GM12878 (cell line): ENCODE measurements at regions not wholly inside any gene's neighbourhood (a gene's known extent, or its start where the extent isn't known, plus 50 kb on each side); places are given as distances from the start of the nearest gene placed in this dataset.

Experiments
- ATAC-seq: fragments of 200-7000 bp; cut with Tn5 transposase; 3 replicates; pipeline ENCODE4 v1.9.1; 2020; ENCODE audit warnings: mild to moderate bottlenecking, moderate library complexity
- BruUV-seq: library from RNA; stranded (reverse); fragments of 400-500 nt; replicated peaks from 2 replicates; lab custom pipeline; 2021; lab: Mats Ljungman, UMichigan
- CTCF ChIA-PET: fragments of 300-600 bp; sonication (Branson Sonifier 250); formaldehyde crosslinking; extraction: SDS; loops from one replicate; lab custom pipeline; 2021; ENCODE audit warnings: inconsistent platforms; lab: Yijun Ruan, JAX
- POLR2A ChIA-PET: fragments of 350-600 bp; formaldehyde crosslinking; extraction: SDS; loops from one replicate; lab custom pipeline; 2021; ENCODE audit warnings: inconsistent platforms; lab: Charles Lee
- RAD21 ChIA-PET: fragments of 300-600 bp; sonication (Branson Sonifier 250); formaldehyde crosslinking; loops from one replicate; lab custom pipeline; 2023; ENCODE audit warnings: antibody characterized with exemption; ENCODE audit not compliant: unreplicated experiment; lab: Charles Lee
- SMC1A ChIA-PET: fragments of 300-600 bp; sonication (Branson Sonifier 250); formaldehyde crosslinking; loops from one replicate; lab custom pipeline; 2023; ENCODE audit not compliant: unreplicated experiment, uncharacterized antibody; lab: Charles Lee
- DNase-seq: peaks from one replicate; pipeline ENCODE4 v3.0.0-alpha.2; 2011; ENCODE audit warnings: low read depth, low spot score
- FAIRE-seq: peaks from 3 replicates; lab custom pipeline; 2011; peaks lifted over from hg19 to GRCh38; lab: Jason Lieb, UNC
- H2AFZ ChIP-seq: 2 replicates; pipeline ENCODE4 v1.6.0; 2011; ENCODE audit warnings: low read depth, low read length, control low read depth; ENCODE audit not compliant: control insufficient read depth
- H3K27ac ChIP-seq: 2 replicates; pipeline ENCODE4 v1.5.1; 2011; ENCODE audit warnings: control low read depth; ENCODE audit not compliant: control insufficient read depth, insufficient read depth
- H3K27me3 ChIP-seq, 2 experiments: replicated peaks in 1 of 2; 2 replicates each; pipeline versions ENCODE4 v1.6.0 to v1.6.1; 2011; ENCODE audit warnings: low read length in 1 of 2; ENCODE audit not compliant: control insufficient read depth in 2 of 2, insufficient read depth in 2 of 2
- H3K36me3 ChIP-seq, 2 experiments: 2 replicates each; pipeline ENCODE4 v1.5.1; 2011; ENCODE audit warnings: low read length in 1 of 2; ENCODE audit not compliant: control insufficient read depth in 2 of 2, insufficient read depth in 2 of 2
- H3K4me1 ChIP-seq: 2 replicates; pipeline ENCODE4 v1.6.1; 2011; ENCODE audit warnings: mild to moderate bottlenecking, low read length, moderate library complexity, mixed read lengths; ENCODE audit not compliant: control insufficient read depth, insufficient read depth
- H3K4me2 ChIP-seq: 2 replicates; pipeline ENCODE4 v1.6.0; 2011; ENCODE audit warnings: control low read depth; ENCODE audit not compliant: control insufficient read depth, insufficient read depth
- H3K4me3 ChIP-seq: fragments of 200-600 bp; sonication (generic); 2 replicates; pipeline ENCODE4 v1.5.1; 2016
- H3K79me2 ChIP-seq: 2 replicates; pipeline ENCODE4 v1.6.0; 2011; ENCODE audit warnings: low read length; ENCODE audit not compliant: control insufficient read depth, insufficient read depth
- H3K9ac ChIP-seq: 2 replicates; pipeline ENCODE4 v1.8.0; 2011; ENCODE audit warnings: low read length, control low read depth, mixed read lengths; ENCODE audit not compliant: control insufficient read depth, insufficient read depth
- H3K9me3 ChIP-seq: replicated peaks from 3 replicates; pipeline ENCODE4 v1.5.1; 2011; ENCODE audit warnings: mild to moderate bottlenecking, low read length; ENCODE audit not compliant: control insufficient read depth, insufficient read depth
- H4K20me1 ChIP-seq: 2 replicates; pipeline ENCODE4 v1.6.0; 2011; ENCODE audit not compliant: control insufficient read depth, insufficient read depth
- CEBPZ ChIP-seq: fragments of 150-350 bp; IDR thresholded peaks from 2 replicates; pipeline ENCODE4 v1.6.1; 2016; ENCODE audit warnings: low read depth, low read length
- CHD4 ChIP-seq: fragments of 200-600 bp; sonication (generic); IDR thresholded peaks from 2 replicates; pipeline ENCODE4 v1.6.1; 2016; ENCODE audit warnings: mild to moderate bottlenecking
- CREB1 ChIP-seq: IDR thresholded peaks from 2 replicates; pipeline ENCODE4 v1.6.1; 2012; ENCODE audit warnings: low read depth, mild to moderate bottlenecking, inconsistent platforms
- KDM1A ChIP-seq: fragments of 200-600 bp; sonication (generic); IDR thresholded peaks from 2 replicates; pipeline ENCODE4 v1.6.1; 2016; ENCODE audit warnings: borderline replicate concordance
- NFIC ChIP-seq: IDR thresholded peaks from 2 replicates; pipeline ENCODE4 v1.6.1; 2012; ENCODE audit warnings: low read depth, mild to moderate bottlenecking, inconsistent platforms, low read length, moderate library complexity
- NRF1 ChIP-seq: conservative IDR thresholded peaks from 2 replicates; pipeline ENCODE4 v1.6.1; 2011; ENCODE audit warnings: mild to moderate bottlenecking, low read depth, low read length, improper control_type of control experiment
- SMAD1 ChIP-seq: fragments of 450-650 bp; IDR thresholded peaks from 2 replicates; pipeline ENCODE4 v1.6.1; 2018; ENCODE audit warnings: mild to moderate bottlenecking, low read depth; ENCODE audit not compliant: partially characterized antibody
- SREBF2 ChIP-seq: IDR thresholded peaks from 2 replicates; pipeline ENCODE4 v1.6.1; 2012; ENCODE audit warnings: mild to moderate bottlenecking, low read length
- WGBS: methylation state at CpG from one replicate; pipeline ENCODE4 v1.1.6; 2016; ENCODE audit warnings: low lambda C conversion rate; ENCODE audit not compliant: insufficient replicate concordance, insufficient coverage; ENCODE audit errors: missing lambda C conversion rate; 5-methylcytosine and 5-hydroxymethylcytosine counted together
- in situ Hi-C: fragments of 300-500 bp; cut with MboI; formaldehyde crosslinking; loops from 9 replicates; pipeline ENCODE4 v1.14.3; 2018; ENCODE audit warnings: mixed read lengths
- intact Hi-C: fragments of 100-400 bp; cut with micrococcal nuclease; formaldehyde crosslinking; loops from one replicate; pipeline ENCODE4 v1.14.2; 2022; ENCODE audit not compliant: unreplicated experiment
- TF ChIP-seq, protein P1 (sequence below): IDR thresholded peaks from 2 replicates; pipeline ENCODE4 v1.6.1; 2011; ENCODE audit warnings: borderline replicate concordance, low read depth, mild to moderate bottlenecking, moderate library complexity, low read length; ENCODE audit not compliant: insufficient read depth, poor library complexity, severe bottlenecking
- TF ChIP-seq, protein P2 (sequence below): IDR thresholded peaks from 2 replicates; pipeline ENCODE4 v1.6.1; 2012; ENCODE audit warnings: low read length, inconsistent platforms

DNA sequence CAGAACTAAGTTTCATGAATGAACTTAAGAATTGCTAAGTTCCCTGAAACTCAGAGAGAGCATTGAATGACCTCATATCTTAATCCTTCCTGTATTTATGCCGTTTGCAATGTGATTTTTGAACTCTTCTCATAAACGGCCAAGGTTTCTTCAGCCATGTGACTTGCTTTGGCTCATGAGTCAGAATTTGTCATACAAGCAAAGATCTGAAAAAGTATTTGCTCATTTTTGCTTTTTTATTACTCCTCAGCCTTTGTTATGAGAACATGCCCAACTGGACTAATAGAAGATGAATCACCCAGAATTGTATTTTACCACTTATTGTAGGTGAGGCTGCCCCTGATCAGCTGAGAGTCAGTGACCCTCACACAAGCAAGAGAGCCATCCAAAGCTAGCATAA, 693.8 kb downstream of the BCL11B start:
- H3K79me2 ChIP-seq, result no peaks in the 10 kb centered on the region
- DNase-seq (no peak), ATAC-seq (no peak)
- no peaks in the 10 kb centered on the region for H3K27me3 ChIP-seq
- ChIA-PET POLR2A (no interaction called here), RAD21 (no interaction called here)
- H3K4me1 ChIP-seq, result no peaks in the 10 kb centered on the region
- no peaks in the 10 kb centered on the region for H4K20me1 ChIP-seq
- H3K9ac ChIP-seq, result no peak overlapping the region
- no peak overlapping the region for H3K27ac ChIP-seq
- no peak for TF ChIP-seq SMAD1
- TF ChIP-seq, protein P1, sequence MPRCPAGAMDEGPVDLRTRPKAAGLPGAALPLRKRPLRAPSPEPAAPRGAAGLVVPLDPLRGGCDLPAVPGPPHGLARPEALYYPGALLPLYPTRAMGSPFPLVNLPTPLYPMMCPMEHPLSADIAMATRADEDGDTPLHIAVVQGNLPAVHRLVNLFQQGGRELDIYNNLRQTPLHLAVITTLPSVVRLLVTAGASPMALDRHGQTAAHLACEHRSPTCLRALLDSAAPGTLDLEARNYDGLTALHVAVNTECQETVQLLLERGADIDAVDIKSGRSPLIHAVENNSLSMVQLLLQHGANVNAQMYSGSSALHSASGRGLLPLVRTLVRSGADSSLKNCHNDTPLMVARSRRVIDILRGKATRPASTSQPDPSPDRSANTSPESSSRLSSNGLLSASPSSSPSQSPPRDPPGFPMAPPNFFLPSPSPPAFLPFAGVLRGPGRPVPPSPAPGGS, result peak; percentile 55
- TF ChIP-seq, all 136 proteins: peak for 1
- SMC1A ChIA-PET, result no interaction called here
- Histone ChIP-seq H2AFZ (no peak overlapping the region), H3K4me2 (no peak overlapping the region), H3K9me3 (no peaks in the 10 kb centered on the region; the same call in 2 of the 3 replicates), H3K36me3 (no peaks in the 10 kb centered on the region), H3K4me3 (no peak overlapping the region)
- 12% methylated on average over 2 of the region's 2 CpGs for WGBS
- in situ Hi-C loops, result no loop called here
- no TSS peak for BruUV-seq
- no peak for FAIRE-seq
- CTCF ChIA-PET, result no interaction called here
- intact Hi-C loops, result no loop called here

- no peaks in the 10 kb centered on the region for H3K36me3 ChIP-seq
- no peaks in the 10 kb centered on the region; the same call in 2 of the 3 replicates for H3K9me3 ChIP-seq
- WGBS, result 6% methylated on average over 1 of the region's 1 CpG
- RAD21 ChIA-PET, result no interaction called here
- H3K79me2 ChIP-seq, result no peaks in the 10 kb centered on the region
- intact Hi-C loops, result no loop called here
- no peak overlapping the region for H3K4me2 ChIP-seq
- no peak overlapping the region for H2AFZ ChIP-seq
- no peaks in the 10 kb centered on the region for H3K27me3 ChIP-seq
- no peak for FAIRE-seq
- DNase-seq, result no peak
- no peak overlapping the region for H3K27ac ChIP-seq
- BruUV-seq, result no TSS peak
- H3K4me1 ChIP-seq, result no peaks in the 10 kb centered on the region
- H3K9ac ChIP-seq, result no peak overlapping the region
- CTCF ChIA-PET, result no interaction called here
- POLR2A ChIA-PET, result no interaction called here
- SMC1A ChIA-PET, result no interaction called here
- no peak overlapping the region for H3K4me3 ChIP-seq
- in situ Hi-C loops, result no loop called here
- H4K20me1 ChIP-seq, result no peaks in the 10 kb centered on the region
- ATAC-seq, result no peak
- no peak for TF ChIP-seq CHD4
- no peak for TF ChIP-seq NRF1
- TF ChIP-seq SREBF2, result no peak
- no peak for TF ChIP-seq CEBPZ
- TF ChIP-seq CREB1, result no peak
- TF ChIP-seq, protein P2, sequence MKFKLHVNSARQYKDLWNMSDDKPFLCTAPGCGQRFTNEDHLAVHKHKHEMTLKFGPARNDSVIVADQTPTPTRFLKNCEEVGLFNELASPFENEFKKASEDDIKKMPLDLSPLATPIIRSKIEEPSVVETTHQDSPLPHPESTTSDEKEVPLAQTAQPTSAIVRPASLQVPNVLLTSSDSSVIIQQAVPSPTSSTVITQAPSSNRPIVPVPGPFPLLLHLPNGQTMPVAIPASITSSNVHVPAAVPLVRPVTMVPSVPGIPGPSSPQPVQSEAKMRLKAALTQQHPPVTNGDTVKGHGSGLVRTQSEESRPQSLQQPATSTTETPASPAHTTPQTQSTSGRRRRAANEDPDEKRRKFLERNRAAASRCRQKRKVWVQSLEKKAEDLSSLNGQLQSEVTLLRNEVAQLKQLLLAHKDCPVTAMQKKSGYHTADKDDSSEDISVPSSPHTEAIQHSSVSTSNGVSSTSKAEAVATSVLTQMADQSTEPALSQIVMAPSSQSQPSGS, result no peak
- TF ChIP-seq KDM1A, result no peak
- TF ChIP-seq NFIC, result no peak
Measured at GRCh38 chr14:98579140-98579539, 692.9 kb downstream of the BCL11B start.
